GM12878 (cell line): ENCODE measurements at regions not wholly inside any gene's neighbourhood (a gene's known extent, or its start where the extent isn't known, plus 50 kb on each side); places are given as distances from the start of the nearest gene placed in this dataset.

Experiments used
- ATF2 ChIP-seq: IDR thresholded peaks from 2 replicates; pipeline ENCODE4 v1.6.1; 2012; ENCODE audit warnings: low read length, inconsistent platforms
- ATF3 ChIP-seq: IDR thresholded peaks from 2 replicates; pipeline ENCODE4 v1.6.1; 2011; ENCODE audit warnings: low read depth, mild to moderate bottlenecking, low read length, moderate library complexity, borderline replicate concordance; ENCODE audit errors: extremely low read depth
- BMI1 ChIP-seq: fragments of 450-650 bp; IDR thresholded peaks from 2 replicates; pipeline ENCODE4 v1.6.1; 2016; ENCODE audit warnings: mild to moderate bottlenecking, moderate library complexity, borderline replicate concordance
- E2F4 ChIP-seq: IDR thresholded peaks from 2 replicates; pipeline ENCODE4 v1.6.1; 2012; ENCODE audit warnings: low read depth, low read length, improper control_type of control experiment
- EED ChIP-seq: sonication (generic); IDR thresholded peaks from 2 replicates; pipeline ENCODE4 v1.6.1; 2016; ENCODE audit warnings: antibody characterized with exemption, low read depth
- MYC ChIP-seq: IDR thresholded peaks from 2 replicates; pipeline ENCODE4 v1.6.1; 2011; ENCODE audit warnings: mild to moderate bottlenecking, low read length, moderate library complexity, inconsistent platforms; ENCODE audit not compliant: insufficient read depth, insufficient replicate concordance, insufficient read length, severe bottlenecking
- PAX8 ChIP-seq: fragments of 450-650 bp; IDR thresholded peaks from 2 replicates; pipeline ENCODE4 v1.6.1; 2017; ENCODE audit warnings: mild to moderate bottlenecking, moderate library complexity
- PRDM15 ChIP-seq: fragments of 450-650 bp; formaldehyde crosslinking; IDR thresholded peaks from 2 replicates; pipeline ENCODE4 v1.4.0; 2020; ENCODE audit warnings: mild to moderate bottlenecking, moderate library complexity
- RUNX3 ChIP-seq: IDR thresholded peaks from 2 replicates; pipeline ENCODE4 v1.6.1; 2012; ENCODE audit warnings: low read length, inconsistent platforms
- SUPT20H ChIP-seq: IDR thresholded peaks from 2 replicates; pipeline ENCODE4 v1.6.1; 2011; ENCODE audit warnings: low read depth, mild to moderate bottlenecking, low read length, moderate library complexity, borderline replicate concordance; ENCODE audit not compliant: control insufficient read depth
- USF1 ChIP-seq: IDR thresholded peaks from 2 replicates; pipeline ENCODE4 v1.6.1; 2011; ENCODE audit warnings: borderline replicate concordance, low read depth, mild to moderate bottlenecking, moderate library complexity, mixed read lengths, low read length; ENCODE audit not compliant: insufficient read depth; ENCODE audit errors: extremely low read length
- ZNF592 ChIP-seq: fragments of 450-650 bp; IDR thresholded peaks from 2 replicates; pipeline ENCODE4 v1.6.1; 2017; ENCODE audit warnings: mild to moderate bottlenecking, moderate library complexity
- ZNF687 ChIP-seq: fragments of 450-650 bp; IDR thresholded peaks from 2 replicates; pipeline ENCODE4 v1.6.1; 2017; ENCODE audit warnings: mild to moderate bottlenecking, moderate library complexity

- TF ChIP-seq RUNX3 (peak; percentile 94), PAX8 (no peak), ZNF687 (no peak), ATF3 (no peak), ATF2 (peak; percentile 65), PRDM15 (CRISPR knock-in tag) (no peak), MYC (no peak), EED (peak; percentile 85), ZNF592 (no peak), USF1 (no peak), BMI1 (no peak), SUPT20H (no peak), E2F4 (no peak)
Measured at GRCh38 chr1:212218911-212219310, 66.3 kb upstream of the PPP2R5A start (continued).
